ENCODE measurements at regions not wholly inside any gene's neighbourhood (a gene's known extent, or its start where the extent isn't known, plus 50 kb on each side); places are given as distances from the start of the nearest gene placed in this dataset.

DNA sequence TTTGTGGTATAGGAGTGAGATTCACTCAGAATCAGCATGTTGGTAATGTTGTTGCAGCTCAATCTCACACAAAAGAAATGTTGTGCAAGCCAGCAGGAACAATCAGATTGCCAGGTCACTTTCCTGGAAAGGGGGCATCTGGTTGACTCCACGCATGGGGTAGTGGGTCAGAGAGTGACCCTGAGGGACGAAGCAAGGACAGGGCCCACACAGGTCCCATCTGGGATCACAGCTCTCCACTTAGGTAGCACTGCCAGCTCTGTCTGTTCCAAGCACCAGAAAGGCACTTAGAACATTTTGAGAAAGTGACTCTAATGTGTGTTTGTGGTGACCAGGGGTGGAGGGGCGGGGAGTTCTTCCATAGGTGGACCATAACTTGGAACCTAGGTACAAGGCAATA, 109.5 kb downstream of the RASSF10 start:
- no peak for TF ChIP-seq ZNF445 (CRISPR knock-in tag; IDR thresholded peaks at IDR 0.05; ENCODE audit: low read depth)
- no peak for TF ChIP-seq SREBF2 (CRISPR knock-in tag; IDR thresholded peaks at IDR 0.05)
- no peak for TF ChIP-seq GABPA (tag; conservative IDR thresholded peaks at IDR 0.05; ENCODE audit: low read depth)
- TF ChIP-seq, protein P1, sequence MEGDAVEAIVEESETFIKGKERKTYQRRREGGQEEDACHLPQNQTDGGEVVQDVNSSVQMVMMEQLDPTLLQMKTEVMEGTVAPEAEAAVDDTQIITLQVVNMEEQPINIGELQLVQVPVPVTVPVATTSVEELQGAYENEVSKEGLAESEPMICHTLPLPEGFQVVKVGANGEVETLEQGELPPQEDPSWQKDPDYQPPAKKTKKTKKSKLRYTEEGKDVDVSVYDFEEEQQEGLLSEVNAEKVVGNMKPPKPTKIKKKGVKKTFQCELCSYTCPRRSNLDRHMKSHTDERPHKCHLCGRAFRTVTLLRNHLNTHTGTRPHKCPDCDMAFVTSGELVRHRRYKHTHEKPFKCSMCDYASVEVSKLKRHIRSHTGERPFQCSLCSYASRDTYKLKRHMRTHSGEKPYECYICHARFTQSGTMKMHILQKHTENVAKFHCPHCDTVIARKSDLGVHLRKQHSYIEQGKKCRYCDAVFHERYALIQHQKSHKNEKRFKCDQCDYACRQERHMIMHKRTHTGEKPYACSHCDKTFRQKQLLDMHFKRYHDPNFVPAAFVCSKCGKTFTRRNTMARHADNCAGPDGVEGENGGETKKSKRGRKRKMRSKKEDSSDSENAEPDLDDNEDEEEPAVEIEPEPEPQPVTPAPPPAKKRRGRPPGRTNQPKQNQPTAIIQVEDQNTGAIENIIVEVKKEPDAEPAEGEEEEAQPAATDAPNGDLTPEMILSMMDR (IDR thresholded peaks at IDR 0.05 in 2 of 3, conservative IDR thresholded peaks at IDR 0.05 in 1 of 3; ENCODE audit: insufficient read depth in 2 of 3, low read depth in 1 of 3, low read length in 3 of 3) = no peak
